A673 (cell line): ENCODE measurements at regions not wholly inside any gene's neighbourhood (a gene's known extent, or its start where the extent isn't known, plus 50 kb on each side); places are given as distances from the start of the nearest gene placed in this dataset.

Experiments used
- EZH2 ChIP-seq: fragments of 200-600 bp; sonication (generic); IDR thresholded peaks from 2 replicates; pipeline ENCODE4 v1.6.1; 2017; ENCODE audit warnings: borderline replicate concordance, low read depth, mild to moderate bottlenecking, mixed read lengths, antibody characterized with exemption, low read length; ENCODE audit not compliant: poor library complexity, severe bottlenecking
- TF ChIP-seq, protein P1 (sequence below): fragments of 300-800, 200-600 bp; sonication (generic); conservative IDR thresholded peaks from 2 replicates; pipeline ENCODE4 v1.5.1; 2017; ENCODE audit warnings: low read depth, mild to moderate bottlenecking, antibody characterized with exemption, low read length, moderate library complexity, mixed read lengths

DNA sequence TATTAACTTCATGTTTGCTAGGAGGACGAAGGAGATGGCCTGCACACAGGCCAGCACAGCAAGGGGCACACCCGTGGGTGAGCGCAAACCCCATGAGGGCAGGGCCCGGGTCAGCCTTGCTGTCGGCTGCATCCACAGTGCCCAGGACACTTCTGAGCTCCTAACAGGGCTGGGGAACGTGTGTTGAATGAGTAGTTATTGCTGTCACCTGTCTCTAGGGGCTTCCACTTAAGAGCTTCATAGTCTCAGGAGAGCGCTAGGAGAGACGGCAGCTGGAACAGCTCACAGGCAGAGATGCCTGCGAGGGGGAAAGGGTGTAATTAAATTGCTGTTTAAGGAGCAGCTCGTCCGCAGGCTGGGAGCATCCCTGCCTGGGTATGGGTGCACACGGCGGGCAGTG, 91.4 kb upstream of the NEURL1B start:
- TF ChIP-seq, protein P1, sequence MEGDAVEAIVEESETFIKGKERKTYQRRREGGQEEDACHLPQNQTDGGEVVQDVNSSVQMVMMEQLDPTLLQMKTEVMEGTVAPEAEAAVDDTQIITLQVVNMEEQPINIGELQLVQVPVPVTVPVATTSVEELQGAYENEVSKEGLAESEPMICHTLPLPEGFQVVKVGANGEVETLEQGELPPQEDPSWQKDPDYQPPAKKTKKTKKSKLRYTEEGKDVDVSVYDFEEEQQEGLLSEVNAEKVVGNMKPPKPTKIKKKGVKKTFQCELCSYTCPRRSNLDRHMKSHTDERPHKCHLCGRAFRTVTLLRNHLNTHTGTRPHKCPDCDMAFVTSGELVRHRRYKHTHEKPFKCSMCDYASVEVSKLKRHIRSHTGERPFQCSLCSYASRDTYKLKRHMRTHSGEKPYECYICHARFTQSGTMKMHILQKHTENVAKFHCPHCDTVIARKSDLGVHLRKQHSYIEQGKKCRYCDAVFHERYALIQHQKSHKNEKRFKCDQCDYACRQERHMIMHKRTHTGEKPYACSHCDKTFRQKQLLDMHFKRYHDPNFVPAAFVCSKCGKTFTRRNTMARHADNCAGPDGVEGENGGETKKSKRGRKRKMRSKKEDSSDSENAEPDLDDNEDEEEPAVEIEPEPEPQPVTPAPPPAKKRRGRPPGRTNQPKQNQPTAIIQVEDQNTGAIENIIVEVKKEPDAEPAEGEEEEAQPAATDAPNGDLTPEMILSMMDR, result no peak
- TF ChIP-seq EZH2, result no peak
